H9 (cell line): ENCODE measurements at regions not wholly inside any gene's neighbourhood (a gene's known extent, or its start where the extent isn't known, plus 50 kb on each side); places are given as distances from the start of the nearest gene placed in this dataset.

Source experiments
- DNase-seq: peaks from one replicate; pipeline ENCODE4 v3.0.0-alpha.2; 2017
- H2AFZ ChIP-seq: one replicate; pipeline ENCODE4 v1.6.1; 2013; ENCODE audit warnings: mild to moderate bottlenecking, low read length, control low read depth, moderate library complexity
- H2AK5ac ChIP-seq: 2 replicates; pipeline ENCODE4 v1.6.1; 2013; ENCODE audit warnings: low read length, control low read depth, mixed read lengths; ENCODE audit not compliant: insufficient read length
- H2BK120ac ChIP-seq: one replicate; pipeline ENCODE4 v1.6.1; 2013; ENCODE audit warnings: low read depth, mild to moderate bottlenecking, low read length, control low read depth, inconsistent platforms; ENCODE audit not compliant: poor library complexity, severe bottlenecking
- H2BK12ac ChIP-seq: 2 replicates; pipeline ENCODE4 v1.6.1; 2013; ENCODE audit warnings: low read length, control low read depth, mixed read lengths, low read depth; ENCODE audit not compliant: insufficient read length
- H2BK15ac ChIP-seq: 2 replicates; pipeline ENCODE4 v1.6.1; 2013; ENCODE audit warnings: low read depth, low read length, control low read depth
- H2BK20ac ChIP-seq: one replicate; pipeline ENCODE4 v1.6.1; 2013; ENCODE audit warnings: low read depth, mild to moderate bottlenecking, low read length, control low read depth, inconsistent platforms; ENCODE audit not compliant: poor library complexity, severe bottlenecking
- H2BK5ac ChIP-seq: 2 replicates; pipeline ENCODE4 v1.6.1; 2013; ENCODE audit warnings: low read length, control low read depth, mixed read lengths; ENCODE audit not compliant: insufficient read length
- H3K14ac ChIP-seq: 2 replicates; pipeline ENCODE4 v1.6.1; 2013; ENCODE audit warnings: low read length, control low read depth; ENCODE audit not compliant: insufficient read depth
- H3K18ac ChIP-seq: 2 replicates; pipeline ENCODE4 v1.6.1; 2013; ENCODE audit warnings: low read depth, mild to moderate bottlenecking, mixed read lengths, low read length, control low read depth; ENCODE audit not compliant: insufficient read length
- H3K23ac ChIP-seq: 2 replicates; pipeline ENCODE4 v1.6.1; 2013; ENCODE audit warnings: low read length, control low read depth, mixed read lengths, low read depth; ENCODE audit not compliant: insufficient read length
- H3K23me2 ChIP-seq: 2 replicates; pipeline ENCODE4 v1.6.1; 2013; ENCODE audit warnings: low read depth, mild to moderate bottlenecking, mixed read lengths, low read length, control low read depth; ENCODE audit not compliant: insufficient read length, poor library complexity, severe bottlenecking
- H3K27ac ChIP-seq: 2 replicates; pipeline ENCODE4 v1.5.1; 2013; ENCODE audit warnings: low read length, control low read depth, mixed read lengths, low read depth; ENCODE audit not compliant: insufficient read length
- H3K27me3 ChIP-seq: 2 replicates; pipeline ENCODE4 v1.6.1; 2013; ENCODE audit warnings: low read length, control low read depth, inconsistent platforms; ENCODE audit not compliant: insufficient read depth
- H3K4ac ChIP-seq: 2 replicates; pipeline ENCODE4 v1.6.1; 2013; ENCODE audit warnings: low read depth, mild to moderate bottlenecking, control low read depth, inconsistent platforms, low read length, moderate library complexity
- H3K4me1 ChIP-seq: 2 replicates; pipeline ENCODE4 v1.6.1; 2013; ENCODE audit warnings: low read length, control low read depth, inconsistent platforms; ENCODE audit not compliant: insufficient read depth
- H3K4me2 ChIP-seq: 2 replicates; pipeline ENCODE4 v1.6.1; 2013; ENCODE audit warnings: low read length, control low read depth, mixed read lengths; ENCODE audit not compliant: insufficient read length, insufficient read depth
- H3K56ac ChIP-seq: 2 replicates; pipeline ENCODE4 v1.6.1; 2013; ENCODE audit warnings: low read depth, mild to moderate bottlenecking, mixed read lengths, low read length, control low read depth; ENCODE audit not compliant: insufficient read length
- H3K79me1 ChIP-seq: 2 replicates; pipeline ENCODE4 v1.6.1; 2013; ENCODE audit warnings: low read depth, mild to moderate bottlenecking, moderate library complexity, low read length, control low read depth, inconsistent platforms; ENCODE audit not compliant: insufficient read depth, poor library complexity, severe bottlenecking
- H3K79me2 ChIP-seq: 2 replicates; pipeline ENCODE4 v1.6.1; 2013; ENCODE audit warnings: low read length, control low read depth, inconsistent platforms; ENCODE audit not compliant: insufficient read depth
- H3K9ac ChIP-seq: 2 replicates; pipeline ENCODE4 v1.6.1; 2013; ENCODE audit warnings: low read length, control low read depth, mixed read lengths; ENCODE audit not compliant: insufficient read length; ENCODE audit errors: extremely low read depth
- H3K9me3 ChIP-seq: one replicate; pipeline ENCODE4 v1.6.1; 2013; ENCODE audit warnings: low read depth, low read length, inconsistent platforms; ENCODE audit not compliant: control insufficient read depth
- H3T11ph ChIP-seq: one replicate; pipeline ENCODE4 v1.6.1; 2013; ENCODE audit warnings: mild to moderate bottlenecking, low read length, control low read depth, inconsistent platforms
- H4K20me1 ChIP-seq: one replicate; pipeline ENCODE4 v1.6.1; 2013; ENCODE audit not compliant: control insufficient read depth, insufficient read length, insufficient read depth
- H4K5ac ChIP-seq: 2 replicates; pipeline ENCODE4 v1.6.1; 2013; ENCODE audit warnings: low read depth, mild to moderate bottlenecking, mixed read lengths, low read length, control low read depth; ENCODE audit not compliant: insufficient read length
- H4K8ac ChIP-seq: replicated peaks from 2 replicates; pipeline ENCODE4 v1.6.1; 2013; ENCODE audit warnings: low read length, control low read depth, mixed read lengths, low read depth; ENCODE audit not compliant: insufficient read length
- H4K91ac ChIP-seq: 2 replicates; pipeline ENCODE4 v1.6.1; 2013; ENCODE audit warnings: low read depth, mild to moderate bottlenecking, moderate library complexity, mixed read lengths, low read length, control low read depth; ENCODE audit not compliant: insufficient read length
- H3K27ac Mint-ChIP-seq, 3 experiments: 2 replicates in 2 of 3; 3 replicates in 1 of 3; pipeline ENCODE4 v1.8.0; 2020 to 2021; ENCODE audit warnings: mixed read lengths in 3 of 3, mild to moderate bottlenecking in 1 of 3, moderate library complexity in 1 of 3
- H3K27me3 Mint-ChIP-seq: 2 replicates; pipeline ENCODE4 v1.8.0; 2021; ENCODE audit warnings: low read depth, mild to moderate bottlenecking, moderate library complexity, mixed read lengths
- H3K36me3 Mint-ChIP-seq, 3 experiments: 2 replicates in 2 of 3; 3 replicates in 1 of 3; pipeline ENCODE4 v1.8.0; 2020 to 2021; ENCODE audit warnings: low read depth in 3 of 3, mixed read lengths in 3 of 3; ENCODE audit not compliant: insufficient read depth in 1 of 3
- H3K4me1 Mint-ChIP-seq, 2 experiments: 2 replicates each; pipeline ENCODE4 v1.8.0; 2020; ENCODE audit warnings: mixed read lengths in 2 of 2
- H3K4me3 Mint-ChIP-seq, 2 experiments: 2 replicates in 1 of 2; 3 replicates in 1 of 2; pipeline ENCODE4 v1.8.0; 2020 to 2021; ENCODE audit warnings: mild to moderate bottlenecking in 2 of 2, mixed read lengths in 2 of 2, moderate library complexity in 1 of 2
- H3K9me3 Mint-ChIP-seq, 2 experiments: 2 replicates in 1 of 2; 3 replicates in 1 of 2; pipeline ENCODE4 v1.8.0; 2020; ENCODE audit warnings: mild to moderate bottlenecking in 2 of 2, mixed read lengths in 2 of 2, moderate library complexity in 1 of 2
- CTCF ChIP-seq: fragments of 200-600 bp; sonication (generic); conservative IDR thresholded peaks from 3 replicates; pipeline ENCODE4 v1.8.0; 2021; ENCODE audit warnings: antibody characterized with exemption, mild to moderate bottlenecking
- WGBS: extraction: QIAGEN DNeasy Blood & Tissue Kit; methylation state at CpG from one replicate; pipeline ENCODE4 v1.1.7; 2013; ENCODE audit warnings: missing lambda C conversion rate, low lambda C conversion rate, mixed read lengths; ENCODE audit not compliant: insufficient read length; ENCODE audit errors: extremely low coverage; 5-methylcytosine and 5-hydroxymethylcytosine counted together

GRCh38 chr22:48488611-48489511, 1338.8 kb downstream of the BRD1 start:
- Mint-ChIP-seq H3K27me3 (peaks cover 34% of the 10 kb centered on the region), H3K4me1 (peaks cover 33 to 54% of the 10 kb centered on the region in 2 experiments)
- peak; percentile 63 for DNase-seq

More at GRCh38 chr22:48488611-48489511, 1338.8 kb downstream of the BRD1 start:
- H2BK12ac ChIP-seq = no peak overlapping the region
- no peak overlapping the region for H3T11ph ChIP-seq
- H2BK20ac ChIP-seq = no peak overlapping the region
- peak; percentile 34; the same call in 2 of the 3 replicates for TF ChIP-seq CTCF
- H3K56ac ChIP-seq = no peak overlapping the region
- H4K5ac ChIP-seq = no peak overlapping the region
- peaks cover 3% of the 10 kb centered on the region for H3K79me1 ChIP-seq
- H3K4me2 ChIP-seq = peak overlapping the region; percentile 15
- no CpG with 5 or more reads among the region's 90 CpGs for WGBS
- no peak overlapping the region for H3K4ac ChIP-seq
- no peak overlapping the region for H3K9ac ChIP-seq
- H2BK5ac ChIP-seq = no peak overlapping the region
- Mint-ChIP-seq H3K9me3 (no peaks in the 10 kb centered on the region; a peak in 1 of 5 replicates), H3K4me3 (peak overlapping the region; percentile 52 to 74), H3K36me3 (peaks cover 0 to 10% (median 1%) of the 10 kb centered on the region in 3 experiments; a peak in 1 of 7 replicates), H3K27ac (no peak overlapping the region)
- no peaks in the 10 kb centered on the region for H4K20me1 ChIP-seq
- no peak overlapping the region for H4K8ac ChIP-seq
- H4K91ac ChIP-seq = no peak overlapping the region
- no peak overlapping the region for H2BK120ac ChIP-seq
- H3K18ac ChIP-seq = no peak overlapping the region
- peaks cover 3% of the 10 kb centered on the region; the same call in 1 of the 2 replicates for H3K4me1 ChIP-seq
- peaks cover 17% of the 10 kb centered on the region for H3K23me2 ChIP-seq
- H3K27me3 ChIP-seq = no peaks in the 10 kb centered on the region
- peaks cover 8% of the 10 kb centered on the region; the same call in 1 of the 2 replicates for H3K79me2 ChIP-seq
- H2BK15ac ChIP-seq = no peak overlapping the region
- H3K9me3 ChIP-seq = no peaks in the 10 kb centered on the region
- H3K14ac ChIP-seq = no peak overlapping the region; the same call in 1 of the 2 replicates
- H2AFZ ChIP-seq = no peak overlapping the region
- no peak overlapping the region for H2AK5ac ChIP-seq
- no peak overlapping the region for H3K23ac ChIP-seq
- no peak overlapping the region for H3K27ac ChIP-seq
